H1 (cell line): ENCODE measurements at regions not wholly inside any gene's neighbourhood (a gene's known extent, or its start where the extent isn't known, plus 50 kb on each side); places are given as distances from the start of the nearest gene placed in this dataset.

Source experiments
- CHD7 ChIP-seq: fragments of 300-600 bp; sonication (generic); IDR thresholded peaks from 2 replicates; pipeline ENCODE4 v1.7.1; 2012; ENCODE audit warnings: low read length, moderate library complexity, mild to moderate bottlenecking, inconsistent platforms; ENCODE audit not compliant: insufficient replicate concordance

- TF ChIP-seq CHD7, result no peak
Measured at GRCh38 chr6:166750108-166750793, 123.2 kb upstream of the RPS6KA2 start (continued).
